ENCODE measurements at regions not wholly inside any gene's neighbourhood (a gene's known extent, or its start where the extent isn't known, plus 50 kb on each side); places are given as distances from the start of the nearest gene placed in this dataset.

- DNase-seq (ENCODE audit: low read depth) = no peak
Measured at GRCh38 chr4:111652986-111653385, 492.3 kb upstream of the FAM241A start.

- no peak for DNase-seq (ENCODE audit: low read depth)
Measured at GRCh38 chr4:111662496-111662895, 482.8 kb upstream of the FAM241A start.

DNA sequence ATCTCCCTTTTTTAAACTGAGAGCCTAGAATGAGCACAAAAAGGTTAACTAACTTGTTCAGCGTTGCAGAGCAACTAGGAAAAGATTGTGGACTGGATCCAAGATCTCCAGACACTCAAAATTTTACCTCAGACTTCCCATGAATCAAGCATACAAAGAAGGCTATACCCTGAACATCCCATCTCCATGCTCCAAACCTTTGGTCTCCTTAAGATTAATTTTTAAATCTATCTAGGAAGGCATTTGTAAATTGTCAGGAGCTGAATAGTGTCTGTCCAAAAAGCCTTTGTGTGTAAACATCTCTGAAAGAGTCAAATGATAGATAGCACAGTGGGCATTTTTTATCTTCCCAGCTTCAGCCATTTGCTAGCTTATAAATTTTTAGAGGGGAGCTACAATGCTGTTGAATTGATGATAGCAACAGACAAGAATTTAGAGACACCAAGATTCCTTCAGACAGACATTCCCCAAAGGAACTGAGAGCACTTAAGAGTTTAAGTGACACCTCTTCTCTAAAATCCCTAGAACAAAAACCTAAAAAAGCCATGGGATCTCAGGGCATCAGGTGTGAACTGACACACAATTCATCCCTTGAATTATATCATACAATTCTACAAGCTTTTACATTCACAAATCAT, 480.8 kb upstream of the FAM241A start:
- no peak for DNase-seq (ENCODE audit: low read depth)

DNA sequence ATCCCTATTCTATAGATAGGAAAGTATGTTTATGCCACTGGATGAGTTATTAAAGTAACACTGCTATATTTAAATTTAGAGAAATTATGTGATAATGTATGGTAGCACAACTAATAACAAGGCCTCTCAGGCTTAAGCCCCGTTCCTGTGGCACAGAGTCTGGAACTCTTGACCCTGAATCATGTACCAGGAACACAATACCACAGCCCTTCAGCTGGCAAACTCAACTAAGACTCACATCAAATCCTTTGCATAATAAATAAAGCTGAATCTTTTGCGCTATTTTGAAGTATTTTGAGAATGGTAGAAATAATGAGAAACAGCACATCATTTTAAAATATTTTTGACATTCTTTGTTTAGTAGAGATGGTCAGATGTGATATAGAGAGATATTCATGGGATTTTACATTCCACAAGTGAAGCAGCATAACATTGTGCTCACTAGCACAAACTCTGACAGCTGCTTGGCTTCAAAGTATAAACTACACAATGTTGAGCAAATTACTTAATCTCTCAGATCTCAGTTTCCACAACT, 478.4 kb upstream of the FAM241A start:
- DNase-seq (ENCODE audit: low read depth) = no peak

GRCh38 chr4:111671756-111672155, 473.5 kb upstream of the FAM241A start:
- no peak for DNase-seq (ENCODE audit: low read depth)

DNA sequence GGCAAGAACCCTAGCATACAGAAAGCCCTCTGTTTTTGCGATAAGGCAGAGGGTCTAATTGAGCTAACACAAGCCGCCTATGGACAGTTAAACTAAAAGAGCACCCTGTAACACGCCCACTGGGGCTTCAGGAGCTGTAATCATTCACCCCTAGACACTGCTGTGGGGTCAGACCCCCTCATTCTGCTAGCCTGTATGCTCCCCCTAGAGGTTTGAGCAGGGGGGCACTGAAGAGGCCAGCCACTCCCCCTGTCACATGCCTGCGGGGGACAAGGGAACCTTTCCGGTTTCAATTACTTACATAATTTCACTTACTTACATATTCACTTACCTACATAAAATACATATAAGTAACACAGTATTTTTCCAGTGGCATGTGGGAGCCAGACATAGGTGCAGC, 469.5 kb upstream of the FAM241A start:
- DNase-seq (ENCODE audit: low read depth) = no peak

DNA sequence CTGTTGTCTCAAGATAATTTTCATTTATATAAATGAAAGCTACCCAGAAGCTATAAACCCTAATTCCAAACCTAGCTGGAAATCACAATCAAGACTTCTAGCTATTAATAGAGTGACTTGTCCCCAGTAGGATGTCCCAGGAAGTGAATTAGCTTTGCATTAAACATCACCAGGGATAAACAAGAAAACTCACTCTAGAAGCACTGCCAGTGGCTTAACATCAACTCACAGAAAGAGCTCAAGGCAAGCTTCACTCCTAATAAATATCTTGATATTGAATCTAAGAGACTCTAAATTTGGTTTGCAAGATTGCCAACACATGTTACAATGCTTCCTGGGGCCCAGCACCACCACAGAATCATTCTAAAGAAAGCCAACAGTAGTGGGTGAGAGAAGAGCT, 468.7 kb upstream of the FAM241A start:
- DNase-seq (ENCODE audit: low read depth) = no peak

DNA sequence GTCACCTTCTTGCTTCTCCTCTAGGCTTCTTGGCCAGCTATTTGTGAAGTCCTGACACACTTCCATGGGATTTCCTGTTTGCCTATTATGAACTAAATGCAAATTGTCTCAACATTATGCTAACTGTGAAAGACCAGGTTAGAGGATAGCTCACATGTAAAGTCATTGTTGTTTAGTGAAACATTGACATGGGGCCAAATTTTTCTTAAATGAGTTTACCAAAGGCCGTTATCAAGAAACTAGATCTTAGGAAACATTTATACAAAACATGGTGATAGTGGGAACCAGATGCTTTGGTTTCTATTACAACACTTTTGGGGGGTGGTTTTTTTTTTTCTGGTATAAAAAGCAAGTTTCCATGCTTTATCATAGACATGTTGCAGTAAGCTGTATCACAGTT, 466.8 kb upstream of the FAM241A start:
- no peak for DNase-seq (ENCODE audit: low read depth)

DNA sequence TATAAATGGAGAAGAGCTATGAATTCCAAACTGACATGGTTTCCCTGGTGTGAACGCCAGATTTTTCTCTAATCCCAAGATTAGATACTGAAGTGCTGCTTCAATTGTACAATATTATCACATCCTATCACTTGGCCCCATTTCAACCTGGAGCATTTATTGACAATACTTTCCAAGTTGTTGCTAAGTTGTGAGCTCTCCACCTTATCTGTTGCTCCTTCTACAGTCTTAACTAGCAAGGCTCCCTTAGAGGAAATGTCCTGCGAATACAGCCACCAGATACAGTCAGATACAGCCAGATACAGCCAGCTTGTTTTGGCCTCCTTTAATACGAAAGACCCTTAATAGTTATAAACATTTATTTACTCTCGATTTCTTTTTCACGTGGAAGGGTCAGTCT, 466.3 kb upstream of the FAM241A start:
- DNase-seq (ENCODE audit: low read depth) = no peak

GRCh38 chr4:111681270-111681669, 464.0 kb upstream of the FAM241A start:
- DNase-seq (ENCODE audit: low read depth) = no peak

GRCh38 chr4:111681751-111682150, 463.5 kb upstream of the FAM241A start:
- no peak for DNase-seq (ENCODE audit: low read depth)

- no peak for DNase-seq (ENCODE audit: low read depth)
Measured at GRCh38 chr4:111685205-111685604, 460.0 kb upstream of the FAM241A start.

- DNase-seq (ENCODE audit: low read depth) = no peak
Measured at GRCh38 chr4:111689214-111689613, 456.0 kb upstream of the FAM241A start.

GRCh38 chr4:111689731-111690130, 455.5 kb upstream of the FAM241A start:
- DNase-seq (ENCODE audit: low read depth) = no peak

DNA sequence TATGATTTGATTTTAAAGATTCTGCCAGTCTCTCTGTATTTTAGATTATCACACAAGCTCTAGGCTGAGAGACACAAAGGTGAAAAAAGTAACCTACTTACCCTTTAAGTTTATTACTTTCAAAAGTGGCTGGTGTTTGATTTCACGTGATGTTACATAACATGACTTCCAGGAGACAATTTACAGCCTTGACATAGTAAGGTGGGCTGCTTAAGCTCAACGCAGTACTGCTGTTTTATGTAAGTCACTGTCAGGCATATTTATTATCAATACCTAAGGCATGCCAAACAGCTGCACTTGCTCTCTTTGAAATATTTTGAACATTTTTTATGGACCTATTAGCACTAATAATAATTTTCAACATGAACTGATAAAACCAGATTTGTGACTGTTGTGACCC, 451.5 kb upstream of the FAM241A start:
- DNase-seq (ENCODE audit: low read depth) = no peak

GRCh38 chr4:111695677-111696076, 449.6 kb upstream of the FAM241A start:
- DNase-seq (ENCODE audit: low read depth) = no peak

GRCh38 chr4:111696505-111696904, 448.7 kb upstream of the FAM241A start:
- no peak for DNase-seq (ENCODE audit: low read depth)

DNA sequence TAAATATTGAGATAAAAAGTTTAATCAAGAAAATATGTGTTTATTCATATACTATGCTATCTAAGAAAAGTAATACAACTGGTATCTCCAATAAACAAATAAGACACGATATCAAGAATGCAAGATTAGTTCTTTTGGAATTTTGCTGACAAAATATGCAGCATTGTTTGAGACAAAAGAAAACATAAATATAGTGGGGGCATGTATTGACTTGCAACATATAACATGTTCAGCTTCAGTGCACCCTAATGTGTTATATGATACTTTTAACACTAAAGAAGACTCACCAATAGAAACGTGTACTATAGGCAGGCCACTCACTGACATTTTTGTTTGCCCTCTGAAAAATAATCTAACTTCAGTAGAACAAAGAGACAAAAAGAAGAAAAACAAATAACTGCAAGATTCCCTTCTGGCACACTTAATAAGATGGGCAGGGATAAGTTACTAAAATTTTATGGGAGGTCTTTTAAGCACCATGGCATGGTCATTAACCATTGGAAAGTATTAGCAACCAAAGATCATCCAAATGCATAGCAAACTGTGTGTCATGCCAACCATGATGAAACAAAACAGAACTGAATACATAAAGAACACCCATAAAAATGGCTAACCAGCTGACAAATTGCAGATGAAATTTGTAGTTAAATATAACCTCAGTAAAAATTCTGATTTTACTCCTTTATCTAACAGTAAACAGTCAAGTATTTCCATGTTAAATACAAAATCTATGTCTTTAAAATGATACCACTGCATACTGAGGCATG, 447.9 kb upstream of the FAM241A start:
- DNase-seq (ENCODE audit: low read depth) = no peak

GRCh38 chr4:111698361-111698760, 446.9 kb upstream of the FAM241A start:
- DNase-seq (ENCODE audit: low read depth) = no peak

- DNase-seq (ENCODE audit: low read depth) = no peak
Measured at GRCh38 chr4:111699165-111699564, 446.1 kb upstream of the FAM241A start.

- DNase-seq (ENCODE audit: low read depth) = no peak
Measured at GRCh38 chr4:111701102-111701501, 444.2 kb upstream of the FAM241A start.

DNA sequence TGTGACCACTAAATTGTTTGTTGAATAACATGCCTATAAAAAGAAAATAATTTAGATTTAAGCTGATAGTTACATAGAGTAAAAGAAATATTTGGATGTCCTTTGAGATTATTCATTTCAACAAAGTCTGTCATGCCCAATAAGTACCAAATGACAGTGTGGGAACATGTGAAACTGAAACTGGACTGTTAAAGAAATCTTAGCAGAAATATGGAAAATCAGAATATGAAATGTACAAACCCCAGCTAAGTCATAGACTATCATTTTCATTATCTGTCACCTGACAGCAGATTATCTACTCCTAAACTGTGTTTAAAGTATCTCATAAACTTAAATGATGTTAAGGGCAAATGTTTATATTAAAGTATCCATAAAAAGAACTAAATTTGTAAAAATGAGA, 437.8 kb upstream of the FAM241A start:
- DNase-seq (ENCODE audit: low read depth) = no peak

GRCh38 chr4:111712093-111712677, 433.1 kb upstream of the FAM241A start:
- DNase-seq (ENCODE audit: low read depth) = no peak
